Liver (tissue), 1 donor: ENCODE measurements at regions not wholly inside any gene's neighbourhood (a gene's known extent, or its start where the extent isn't known, plus 50 kb on each side); places are given as distances from the start of the nearest gene placed in this dataset.

Experiments used
- FOXA2 ChIP-seq: IDR thresholded peaks from 2 replicates; pipeline ENCODE4 v1.6.1; 2016; ENCODE audit warnings: antibody characterized with exemption
- REST ChIP-seq: IDR thresholded peaks from 2 replicates; pipeline ENCODE4 v1.6.1; 2016; ENCODE audit warnings: antibody characterized with exemption, mild to moderate bottlenecking

- no peak for TF ChIP-seq REST
- no peak for TF ChIP-seq FOXA2
Observed at GRCh38 chr9:90021216-90021906, 416.5 kb downstream of the GADD45G start.
